GM11168 (cell line): ENCODE measurements at regions not wholly inside any gene's neighbourhood (a gene's known extent, or its start where the extent isn't known, plus 50 kb on each side); places are given as distances from the start of the nearest gene placed in this dataset.
"Not testable (repeated sequence)": the region's sequence is repeated elsewhere in the genome, so short reads cannot be mapped to it uniquely, and the experiment has no call there.

Experiments used
- in situ Hi-C: fragments of 300-500 bp; cut with MboI; formaldehyde crosslinking; loops from one replicate; pipeline ENCODE4 v1.12.0; 2022; ENCODE audit warnings: low sequenced_read_pairs; ENCODE audit not compliant: unreplicated experiment

DNA sequence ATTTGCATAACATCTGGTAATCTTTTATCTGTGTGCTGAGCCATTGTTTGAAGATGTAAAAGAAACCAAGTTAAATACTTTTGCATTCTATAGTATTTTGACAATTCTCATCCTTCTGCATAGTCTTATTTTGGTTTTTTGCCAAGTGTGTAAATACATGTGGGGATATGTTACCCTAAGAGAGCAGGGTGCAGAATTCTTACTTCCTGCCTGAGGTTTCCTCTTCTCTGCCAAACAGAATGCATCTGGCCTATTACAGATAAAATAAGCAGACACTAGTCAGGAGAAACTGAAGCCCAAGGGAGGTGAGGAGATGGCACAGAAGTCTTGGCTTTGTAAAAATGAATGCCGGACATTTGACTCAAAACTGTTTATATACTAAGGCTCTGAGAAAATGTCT, 462.1 kb downstream of the TMEM38B start:
- in situ Hi-C loops, result no loop called here

DNA sequence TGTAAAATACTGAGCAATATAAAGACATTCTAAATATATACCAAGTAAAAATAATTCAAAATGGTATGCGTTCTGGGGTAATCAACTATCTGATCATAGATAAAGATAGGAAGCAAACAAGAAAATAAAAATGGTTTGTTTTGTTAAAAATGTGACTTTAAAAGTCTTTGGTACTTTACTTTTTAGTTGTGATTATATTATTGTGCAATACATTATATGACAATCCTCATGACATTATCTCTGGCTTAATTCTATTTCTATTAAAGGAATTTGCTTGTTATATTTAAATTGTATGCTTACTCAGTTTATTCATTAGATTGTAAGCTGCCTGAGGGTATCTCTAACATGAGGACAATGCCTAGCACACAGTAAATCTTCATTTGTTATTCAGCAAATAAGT, 477.9 kb downstream of the TMEM38B start:
- in situ Hi-C loops, result no loop called here

GRCh38 chr9:106174346-106174745, 480.0 kb downstream of the TMEM38B start:
- in situ Hi-C loops, result no loop called here

GRCh38 chr9:106177216-106177615, 482.9 kb downstream of the TMEM38B start:
- in situ Hi-C loops, result no loop called here

DNA sequence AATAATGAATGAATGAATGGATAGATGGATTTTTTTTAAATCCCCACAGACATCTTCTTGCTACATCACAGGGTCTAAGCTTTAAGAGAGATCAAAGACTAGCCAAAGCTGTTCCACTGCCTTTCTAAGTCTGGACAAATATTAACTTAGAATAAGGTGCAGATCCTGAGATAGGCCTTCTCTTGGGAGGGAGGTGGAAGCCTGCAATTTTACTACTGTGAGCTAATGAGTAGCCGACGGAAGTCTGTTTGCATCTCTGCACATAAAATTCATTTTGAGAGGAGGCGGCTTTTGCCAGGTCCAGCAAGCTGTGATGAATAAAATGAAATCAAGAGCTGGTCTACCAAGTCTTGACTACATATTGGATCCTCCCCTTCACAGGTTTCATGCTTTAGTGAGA, 484.9 kb downstream of the TMEM38B start:
- in situ Hi-C loops, result no loop called here

DNA sequence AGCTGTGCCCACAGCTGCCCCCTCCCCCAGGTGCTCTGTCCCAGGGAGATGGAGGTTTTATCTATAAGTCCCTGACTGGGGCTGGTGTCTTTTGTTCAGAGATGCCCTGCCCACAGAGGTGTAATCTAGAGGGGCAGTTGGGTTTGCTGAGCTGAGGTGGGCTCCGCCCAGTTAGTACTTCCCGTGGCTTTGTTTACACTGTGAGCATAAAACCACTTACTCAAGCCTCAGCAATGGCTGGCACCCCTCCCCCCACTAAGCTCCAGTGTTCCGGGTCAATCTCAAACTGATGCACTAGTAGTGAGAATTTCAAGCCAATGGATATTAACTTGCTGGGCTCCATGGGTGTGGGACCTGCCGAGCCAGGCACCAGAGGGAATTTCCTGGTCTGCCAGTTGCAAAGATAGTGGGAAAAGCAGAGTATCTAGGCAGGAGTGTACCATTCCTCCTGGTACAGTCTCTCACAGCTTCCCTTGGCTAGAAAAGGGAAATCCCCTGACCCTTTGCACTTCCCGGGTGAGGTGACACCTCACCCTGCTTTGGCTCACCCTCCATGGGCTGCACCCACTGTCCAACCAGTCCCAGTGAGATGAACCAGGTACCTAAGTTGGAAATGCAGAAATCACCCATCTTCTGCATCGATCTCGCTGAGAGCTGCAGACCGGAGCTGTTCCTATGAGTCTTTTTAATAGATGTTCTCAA, 509.6 kb downstream of the TMEM38B start:
- in situ Hi-C loops, result not testable (repeated sequence)

DNA sequence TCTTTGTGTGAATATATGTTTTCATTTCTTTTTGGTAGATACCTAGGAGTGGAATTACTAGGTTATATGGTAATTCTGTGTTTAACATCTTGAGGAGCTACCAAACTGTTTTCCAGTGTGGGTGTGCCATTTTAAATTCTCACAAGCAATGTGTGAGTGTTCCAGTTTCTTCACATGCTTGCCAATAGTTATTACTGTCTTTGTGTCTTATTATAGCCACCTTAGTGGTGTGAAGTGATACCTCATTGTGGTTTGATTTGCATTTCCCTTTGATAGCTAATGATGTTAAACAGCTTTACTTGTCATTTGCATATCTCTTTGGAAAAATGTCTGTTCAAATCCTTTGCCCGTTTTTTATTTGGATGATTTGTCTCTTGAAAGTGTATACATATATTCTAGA, 513.0 kb downstream of the TMEM38B start:
- in situ Hi-C loops, result no loop called here

- in situ Hi-C loops, result no loop called here
Observed at GRCh38 chr9:106218427-106218826, 524.1 kb downstream of the TMEM38B start.

DNA sequence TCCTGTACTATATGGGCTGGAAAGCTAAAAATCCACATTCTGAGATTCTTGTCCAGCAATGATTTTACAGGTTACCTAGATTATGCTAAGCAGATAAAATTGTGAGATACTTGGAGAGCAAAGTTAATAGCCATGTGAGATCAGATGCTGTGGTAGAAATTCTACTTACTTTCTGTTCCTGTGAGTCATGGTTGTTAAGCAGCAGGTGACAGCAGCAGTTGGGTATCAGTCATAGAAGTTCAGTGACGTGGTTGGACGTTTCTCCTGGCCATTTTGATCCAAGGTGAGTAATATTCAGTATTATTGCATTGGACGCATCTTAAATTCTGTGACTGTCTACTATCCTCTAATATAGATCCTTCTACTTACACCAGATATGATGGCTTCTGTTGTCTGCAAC, 524.5 kb downstream of the TMEM38B start:
- in situ Hi-C loops, result no loop called here

DNA sequence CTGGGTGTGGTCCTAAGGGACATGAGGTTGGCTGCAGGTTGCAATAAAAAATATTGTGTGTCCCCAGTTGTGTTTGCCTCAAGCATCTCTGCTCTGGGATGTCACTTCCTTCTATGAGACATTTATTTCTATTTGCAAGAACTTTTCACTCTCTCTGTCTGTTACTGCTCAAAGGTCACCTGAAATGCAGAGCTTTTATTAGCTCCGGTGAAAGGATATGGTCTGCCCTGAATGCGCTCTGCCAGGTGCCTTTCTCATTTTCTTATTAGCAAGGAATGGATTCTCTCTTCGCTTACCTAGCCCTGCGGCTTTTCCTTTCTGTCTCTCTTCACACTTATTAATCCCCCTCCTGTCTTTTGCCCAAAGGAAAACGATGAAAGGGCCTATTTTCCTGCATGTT, 526.1 kb downstream of the TMEM38B start:
- in situ Hi-C loops, result no loop called here

DNA sequence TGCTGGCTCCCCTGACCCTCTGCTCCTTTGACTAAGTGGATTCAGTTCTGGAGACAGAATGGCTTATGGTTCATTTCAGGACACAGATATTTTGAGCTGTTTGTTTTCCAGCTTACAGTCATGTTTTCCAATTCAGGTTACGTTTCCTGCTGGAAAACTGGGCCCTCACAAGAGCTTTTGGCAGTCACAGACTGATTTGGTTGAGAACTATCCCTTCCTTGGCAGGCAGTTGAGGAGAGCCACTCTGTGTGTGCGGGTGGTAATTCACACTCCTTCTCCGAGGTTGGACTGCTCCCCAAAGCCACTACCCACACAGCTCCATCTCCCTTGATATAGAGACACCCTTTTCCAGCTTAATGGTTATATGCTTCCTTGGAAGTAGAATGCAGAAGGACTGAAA, 534.5 kb downstream of the TMEM38B start:
- in situ Hi-C loops, result no loop called here

DNA sequence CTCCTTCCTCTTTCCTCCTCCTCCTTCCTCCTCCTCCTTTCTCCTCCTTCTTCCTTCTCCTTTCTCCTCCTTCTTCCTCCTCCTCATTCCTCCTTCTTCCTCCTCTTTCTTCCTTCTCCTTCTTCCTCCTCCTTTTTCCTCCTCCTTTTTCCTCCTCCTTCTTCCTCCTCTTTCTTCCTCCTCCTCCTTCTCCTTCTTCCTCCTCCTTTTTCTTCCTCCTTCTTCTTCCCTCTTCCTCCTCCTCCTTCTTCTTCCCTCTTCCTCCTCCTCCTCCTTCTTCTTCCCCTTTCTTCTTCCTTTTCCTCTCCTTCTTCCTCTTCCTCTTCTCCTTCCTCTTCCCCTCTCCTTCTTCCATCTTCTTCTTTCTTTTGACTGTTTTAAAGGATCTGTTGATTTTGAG, 538.8 kb downstream of the TMEM38B start:
- in situ Hi-C loops, result no loop called here

GRCh38 chr9:106260908-106261307, 566.6 kb downstream of the TMEM38B start:
- in situ Hi-C loops, result not testable (repeated sequence)

DNA sequence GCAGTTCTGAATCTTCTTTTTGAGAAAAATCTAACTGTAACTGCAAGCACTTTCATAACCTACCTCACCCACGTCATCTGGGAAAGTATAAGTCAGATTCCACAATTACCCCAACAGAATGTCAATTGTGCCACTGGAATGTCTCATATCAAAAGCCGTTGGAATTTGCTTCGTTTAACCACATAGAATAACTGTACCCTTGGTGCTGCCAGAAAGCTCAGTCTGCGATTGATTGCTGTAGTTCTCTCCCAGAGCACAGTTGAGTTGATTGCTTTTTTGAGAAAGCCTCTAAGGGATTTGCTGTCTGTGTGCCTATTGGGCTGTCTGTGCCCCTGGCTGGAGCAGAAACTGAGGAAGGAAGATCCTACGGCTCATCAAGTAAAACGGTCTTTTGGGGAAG, 583.6 kb downstream of the TMEM38B start:
- in situ Hi-C loops, result no loop called here

GRCh38 chr9:106283769-106284168, 579.2 kb upstream of the ZNF462 start:
- in situ Hi-C loops, result no loop called here

GRCh38 chr9:106284296-106284695, 578.7 kb upstream of the ZNF462 start:
- in situ Hi-C loops, result no loop called here

DNA sequence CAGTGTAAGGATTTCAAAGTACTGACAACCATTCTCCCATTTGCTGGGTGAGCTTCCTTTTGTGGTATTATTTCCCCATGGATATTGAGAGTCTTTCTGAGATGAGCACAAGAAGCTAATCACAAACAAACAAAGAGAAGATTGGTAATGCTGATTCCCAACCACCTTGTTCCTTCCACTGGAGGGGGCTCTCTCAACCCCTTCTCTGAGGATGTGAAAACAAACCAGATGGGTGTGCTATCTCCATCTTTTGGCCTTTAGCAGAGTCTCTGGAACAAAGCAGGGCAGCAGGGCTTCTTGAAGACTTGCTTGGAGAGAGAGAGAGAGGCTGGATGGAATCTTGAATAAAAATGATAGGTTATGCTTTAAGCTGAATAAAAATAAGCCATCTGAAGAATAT, 576.7 kb upstream of the ZNF462 start:
- in situ Hi-C loops, result no loop called here

- in situ Hi-C loops, result no loop called here
Observed at GRCh38 chr9:106287091-106287631, 575.8 kb upstream of the ZNF462 start.

- in situ Hi-C loops, result no loop called here
Observed at GRCh38 chr9:106287731-106288130, 575.2 kb upstream of the ZNF462 start.

- in situ Hi-C loops, result no loop called here
Observed at GRCh38 chr9:106288689-106289088, 574.3 kb upstream of the ZNF462 start.

GRCh38 chr9:106291786-106292185, 571.2 kb upstream of the ZNF462 start:
- in situ Hi-C loops, result no loop called here

GRCh38 chr9:106296426-106296825, 566.5 kb upstream of the ZNF462 start:
- in situ Hi-C loops, result no loop called here
